ENCODE measurements at regions not wholly inside any gene's neighbourhood (a gene's known extent, or its start where the extent isn't known, plus 50 kb on each side); places are given as distances from the start of the nearest gene placed in this dataset.

DNA sequence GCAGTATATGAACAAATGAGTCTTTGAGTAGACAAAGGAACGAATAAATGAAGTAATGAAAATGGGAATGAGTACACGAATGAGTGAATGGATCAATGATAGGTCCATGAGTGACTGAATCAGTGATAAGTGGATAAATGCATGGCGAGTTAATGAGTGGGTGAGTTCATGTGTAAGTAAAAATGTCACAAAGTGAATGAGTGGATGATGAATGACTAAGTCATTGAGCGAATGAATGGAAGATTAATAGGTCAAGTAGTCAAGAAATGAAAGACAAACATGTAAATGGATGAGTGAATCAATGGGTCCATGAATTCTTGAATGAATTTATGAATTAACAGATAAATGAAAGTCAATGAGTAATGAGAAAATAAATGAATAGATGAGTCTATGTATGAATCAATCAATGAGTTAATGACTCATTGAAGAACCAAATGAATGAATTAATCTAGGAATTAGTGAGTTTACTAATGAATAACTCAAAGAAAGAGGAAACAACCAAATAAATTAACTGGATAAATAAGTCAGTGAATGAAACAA, 97.3 kb upstream of the RTL1 start:
- intact Hi-C loops (cut with DNase I), result no loop called here
- H3K27me3 ChIP-seq, result no peaks in the 10 kb centered on the region
- H3K4me1 ChIP-seq, result peaks cover 0 to 9% (median 2%) of the 10 kb centered on the region in 4 donors
- H3K9me3 ChIP-seq, result peaks cover 0 to 3% (median 0%) of the 10 kb centered on the region in 4 donors
- H3K4me3 ChIP-seq, result no peak overlapping the region
- no peaks in the 10 kb centered on the region for H3K36me3 ChIP-seq
- no peak for DNase-seq (ENCODE audit: extremely low spot score)
- TF ChIP-seq POLR2A (IDR thresholded peaks at IDR 0.05; ENCODE audit: low read depth) (no peak), POLR2AphosphoS5 (IDR thresholded peaks at IDR 0.05) (no peak), EP300 (IDR thresholded peaks at IDR 0.05) (no peak)
- TF ChIP-seq, protein P1, sequence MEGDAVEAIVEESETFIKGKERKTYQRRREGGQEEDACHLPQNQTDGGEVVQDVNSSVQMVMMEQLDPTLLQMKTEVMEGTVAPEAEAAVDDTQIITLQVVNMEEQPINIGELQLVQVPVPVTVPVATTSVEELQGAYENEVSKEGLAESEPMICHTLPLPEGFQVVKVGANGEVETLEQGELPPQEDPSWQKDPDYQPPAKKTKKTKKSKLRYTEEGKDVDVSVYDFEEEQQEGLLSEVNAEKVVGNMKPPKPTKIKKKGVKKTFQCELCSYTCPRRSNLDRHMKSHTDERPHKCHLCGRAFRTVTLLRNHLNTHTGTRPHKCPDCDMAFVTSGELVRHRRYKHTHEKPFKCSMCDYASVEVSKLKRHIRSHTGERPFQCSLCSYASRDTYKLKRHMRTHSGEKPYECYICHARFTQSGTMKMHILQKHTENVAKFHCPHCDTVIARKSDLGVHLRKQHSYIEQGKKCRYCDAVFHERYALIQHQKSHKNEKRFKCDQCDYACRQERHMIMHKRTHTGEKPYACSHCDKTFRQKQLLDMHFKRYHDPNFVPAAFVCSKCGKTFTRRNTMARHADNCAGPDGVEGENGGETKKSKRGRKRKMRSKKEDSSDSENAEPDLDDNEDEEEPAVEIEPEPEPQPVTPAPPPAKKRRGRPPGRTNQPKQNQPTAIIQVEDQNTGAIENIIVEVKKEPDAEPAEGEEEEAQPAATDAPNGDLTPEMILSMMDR (IDR thresholded peaks at IDR 0.05), result no peak
- WGBS, result 89% methylated on average over 4 of the region's 4 CpGs
- H3K27ac ChIP-seq (replicated peaks in 1 of 4), result no peak overlapping the region

DNA sequence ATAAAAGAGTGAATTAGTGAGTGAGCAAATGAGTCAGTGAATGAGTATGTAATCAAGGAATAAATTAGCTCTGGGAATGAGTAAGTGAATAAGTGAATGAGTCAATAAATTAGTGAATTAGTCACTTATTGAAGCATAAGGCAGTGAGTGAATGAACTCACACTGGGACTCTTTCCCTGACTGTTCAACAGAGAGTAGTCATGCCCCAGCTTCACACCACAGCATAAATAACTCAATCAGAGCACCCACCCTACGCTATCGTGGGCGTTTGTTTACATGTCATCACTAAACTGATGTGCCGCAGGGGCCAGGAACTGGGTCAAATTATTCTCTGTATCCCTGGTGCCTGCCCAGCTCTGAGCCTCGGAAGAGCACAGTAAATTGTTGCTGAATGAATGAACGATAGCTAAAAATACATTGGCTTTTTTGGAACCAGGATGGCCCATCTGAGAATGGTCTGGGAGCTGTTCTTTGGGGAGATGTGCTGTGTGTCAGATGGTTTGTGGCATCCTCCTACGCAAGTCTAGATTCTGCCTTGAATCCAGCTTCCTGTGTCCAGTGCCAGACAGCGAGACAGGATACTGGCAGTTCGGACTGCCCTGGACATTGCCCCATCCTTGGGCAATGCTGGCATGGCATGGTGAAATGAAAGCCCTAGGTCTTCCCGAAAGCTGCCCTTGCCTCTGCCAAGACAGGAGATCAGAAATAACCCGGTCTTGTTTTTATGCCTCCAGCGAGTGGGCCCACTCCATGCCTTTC, 98.0 kb upstream of the RTL1 start:
- DNase-seq (ENCODE audit: extremely low spot score), result no peak
- Histone ChIP-seq H3K27ac (replicated peaks in 1 of 4) (no peak overlapping the region), H3K9me3 (peaks cover 0 to 3% (median 0%) of the 10 kb centered on the region in 4 donors), H3K27me3 (no peaks in the 10 kb centered on the region), H3K4me3 (no peak overlapping the region), H3K4me1 (peaks cover 0 to 9% (median 2%) of the 10 kb centered on the region in 4 donors), H3K36me3 (no peaks in the 10 kb centered on the region)
- TF ChIP-seq, protein P1 (IDR thresholded peaks at IDR 0.05), result no peak
- no peak for TF ChIP-seq POLR2AphosphoS5 (IDR thresholded peaks at IDR 0.05)
- no peak for TF ChIP-seq EP300 (IDR thresholded peaks at IDR 0.05)
- no peak for TF ChIP-seq POLR2A (IDR thresholded peaks at IDR 0.05; ENCODE audit: low read depth)
- 64% methylated on average over 12 of the region's 12 CpGs for WGBS
- intact Hi-C loops (cut with DNase I), result no loop called here

DNA sequence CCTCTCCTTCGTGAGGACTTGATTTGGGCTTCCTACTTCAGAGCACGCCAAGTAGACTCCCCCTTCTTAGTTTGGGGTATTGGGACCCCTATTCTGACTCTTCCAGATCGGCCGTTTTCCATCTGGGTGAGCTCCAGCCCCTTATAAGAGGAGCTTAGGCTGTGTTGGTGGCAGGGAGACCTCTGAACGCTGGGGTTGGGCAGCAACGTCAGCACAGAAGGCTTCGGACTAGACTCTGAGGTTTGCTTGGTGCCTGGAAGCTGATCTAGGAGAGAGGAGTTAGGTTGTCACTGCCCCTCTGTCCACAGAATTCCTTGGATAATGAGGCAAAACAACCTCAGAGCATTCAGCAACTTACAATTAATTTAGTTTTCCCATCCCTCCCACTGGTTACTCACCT, 99.2 kb upstream of the RTL1 start:
- peaks cover 0 to 9% (median 2%) of the 10 kb centered on the region in 4 donors for H3K4me1 ChIP-seq
- no peaks in the 10 kb centered on the region for H3K27me3 ChIP-seq
- peaks cover 0 to 3% (median 0%) of the 10 kb centered on the region in 4 donors for H3K9me3 ChIP-seq
- no peak overlapping the region for H3K4me3 ChIP-seq
- 92% methylated on average over 7 of the region's 7 CpGs for WGBS
- TF ChIP-seq EP300 (IDR thresholded peaks at IDR 0.05) (no peak), POLR2A (IDR thresholded peaks at IDR 0.05; ENCODE audit: low read depth) (no peak), POLR2AphosphoS5 (IDR thresholded peaks at IDR 0.05) (no peak)
- TF ChIP-seq, protein P1 (IDR thresholded peaks at IDR 0.05), result no peak
- intact Hi-C loops (cut with DNase I), result no loop called here
- H3K27ac ChIP-seq (replicated peaks in 1 of 4), result no peak overlapping the region
- no peaks in the 10 kb centered on the region for H3K36me3 ChIP-seq
- DNase-seq (ENCODE audit: extremely low spot score), result no peak

DNA sequence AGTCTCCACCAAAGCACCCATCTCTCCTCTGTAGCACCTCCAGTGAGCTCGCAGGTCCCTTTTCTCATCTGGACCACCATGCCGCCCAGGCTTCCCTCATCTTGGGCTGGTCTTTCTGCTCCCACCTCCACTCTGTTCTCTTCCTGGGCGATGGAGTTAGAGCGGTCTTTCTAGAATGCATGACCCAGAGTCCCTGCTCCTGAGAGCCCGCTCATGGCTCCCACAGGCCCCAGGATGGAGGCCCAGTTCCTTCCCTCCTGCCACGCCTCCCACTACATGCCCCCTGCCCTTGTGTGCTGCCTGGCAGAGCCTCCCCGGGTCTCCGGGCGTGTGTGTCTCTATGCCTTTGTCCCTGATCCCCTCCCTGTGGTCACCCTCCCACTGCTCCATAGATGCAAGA, 100.7 kb upstream of the RTL1 start:
- no peak overlapping the region for H3K4me3 ChIP-seq
- WGBS, result 83% methylated on average over 9 of the region's 9 CpGs
- TF ChIP-seq POLR2AphosphoS5 (IDR thresholded peaks at IDR 0.05), result no peak
- no peak for TF ChIP-seq POLR2A (IDR thresholded peaks at IDR 0.05; ENCODE audit: low read depth)
- TF ChIP-seq, protein P1 (IDR thresholded peaks at IDR 0.05), result no peak
- TF ChIP-seq EP300 (IDR thresholded peaks at IDR 0.05), result no peak
- H3K27me3 ChIP-seq, result no peaks in the 10 kb centered on the region
- H3K27ac ChIP-seq (replicated peaks in 1 of 4), result no peak overlapping the region
- peaks cover 0 to 3% (median 0%) of the 10 kb centered on the region in 4 donors for H3K9me3 ChIP-seq
- no peak for DNase-seq (ENCODE audit: extremely low spot score)
- peaks cover 0 to 9% (median 2%) of the 10 kb centered on the region in 4 donors for H3K4me1 ChIP-seq
- H3K36me3 ChIP-seq, result no peaks in the 10 kb centered on the region
- intact Hi-C loops (cut with DNase I), result no loop called here
